ENCODE measurements at regions not wholly inside any gene's neighbourhood (a gene's known extent, or its start where the extent isn't known, plus 50 kb on each side); places are given as distances from the start of the nearest gene placed in this dataset.
A peak's percentile ranks its signal among the peaks of the same experiment; 100 is the strongest.

DNA sequence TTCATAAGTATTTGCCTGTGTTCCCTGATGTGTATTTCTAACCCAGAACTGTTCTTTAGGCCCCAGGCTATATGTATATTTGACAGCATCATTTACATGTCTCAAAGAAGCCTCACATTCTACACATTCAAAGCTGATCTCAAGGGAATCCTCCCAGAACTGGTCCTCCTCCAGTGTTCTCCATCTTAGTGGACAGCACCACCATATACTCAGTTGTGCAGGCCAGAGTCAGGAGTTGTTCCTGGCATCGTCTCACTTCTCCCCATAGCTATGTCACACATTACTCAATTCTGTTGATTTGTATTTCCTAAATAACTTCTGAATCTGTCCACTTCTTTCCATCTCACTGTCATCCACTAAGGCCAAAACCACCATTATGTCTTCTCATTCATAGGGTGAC is 82.8 kb upstream of the TRPC3 start:
- ATAC-seq: no peak
- no peak for DNase-seq

- ATAC-seq (no peak), DNase-seq (no peak)
These were observed 75.3 kb upstream of the TRPC3 start for GRCh38 chr4:122027203-122027602.

DNA sequence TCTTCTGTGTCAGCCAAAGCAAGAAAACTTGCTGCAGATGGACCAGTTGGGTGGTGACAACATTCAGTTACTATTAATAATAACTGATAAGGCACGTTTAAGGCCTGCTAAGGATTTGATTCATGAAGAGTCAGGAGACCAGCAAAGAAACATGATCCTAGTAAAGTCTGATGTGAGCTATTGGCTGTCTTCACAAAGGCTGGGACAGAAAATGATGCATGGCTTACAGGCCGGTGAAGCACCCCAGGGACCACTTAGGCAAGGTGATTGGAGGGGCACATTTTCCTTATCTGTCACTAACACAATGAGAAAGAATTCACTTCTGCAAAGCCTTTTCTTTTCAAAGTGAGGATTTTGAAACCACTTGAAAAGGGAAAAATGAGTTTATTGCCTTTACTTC is 65.4 kb upstream of the TRPC3 start:
- DNase-seq: no peak
- no peak for ATAC-seq

DNA sequence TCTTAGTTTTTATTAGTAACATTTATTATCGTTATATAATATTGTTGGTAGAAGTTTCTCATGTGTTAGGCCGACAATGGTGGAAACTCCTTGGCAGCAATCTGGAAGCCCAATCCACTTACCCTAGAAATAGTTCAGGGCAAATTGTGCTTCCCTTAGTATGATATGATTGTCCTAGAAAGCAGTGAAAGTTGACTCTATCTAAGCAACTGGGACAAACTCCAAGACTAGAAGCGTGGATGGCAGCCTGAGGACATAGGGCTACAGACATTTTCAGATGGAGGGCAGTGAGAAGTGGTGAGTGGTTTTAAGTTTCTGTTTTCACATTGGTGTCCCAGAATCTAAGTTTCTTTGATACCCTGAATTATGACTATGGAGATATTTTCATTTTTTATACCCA is 63.3 kb upstream of the TRPC3 start:
- ATAC-seq (no peak), DNase-seq (no peak)

GRCh38 chr4:122012735-122013134 is 60.9 kb upstream of the TRPC3 start:
- ATAC-seq (no peak), DNase-seq (no peak)

DNA sequence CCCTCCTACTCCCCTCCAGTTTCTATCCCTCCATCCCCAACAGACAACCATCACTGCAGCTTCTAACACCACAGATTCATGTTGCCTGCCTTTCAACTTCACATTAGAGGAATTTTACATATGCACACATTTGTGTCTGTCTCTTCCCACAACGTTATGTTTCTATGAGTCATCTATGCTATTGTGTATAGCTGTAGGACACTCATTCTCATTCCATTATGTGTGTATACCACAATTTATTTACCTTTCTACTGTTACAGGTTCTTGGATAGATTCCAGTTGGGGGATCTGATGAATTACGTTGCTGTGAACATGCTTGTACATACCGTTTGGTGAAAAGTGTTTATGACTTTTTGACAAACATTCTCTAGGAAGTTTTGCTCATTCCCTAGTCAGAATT is 58.8 kb upstream of the TRPC3 start:
- DNase-seq: no peak
- no peak for ATAC-seq

DNA sequence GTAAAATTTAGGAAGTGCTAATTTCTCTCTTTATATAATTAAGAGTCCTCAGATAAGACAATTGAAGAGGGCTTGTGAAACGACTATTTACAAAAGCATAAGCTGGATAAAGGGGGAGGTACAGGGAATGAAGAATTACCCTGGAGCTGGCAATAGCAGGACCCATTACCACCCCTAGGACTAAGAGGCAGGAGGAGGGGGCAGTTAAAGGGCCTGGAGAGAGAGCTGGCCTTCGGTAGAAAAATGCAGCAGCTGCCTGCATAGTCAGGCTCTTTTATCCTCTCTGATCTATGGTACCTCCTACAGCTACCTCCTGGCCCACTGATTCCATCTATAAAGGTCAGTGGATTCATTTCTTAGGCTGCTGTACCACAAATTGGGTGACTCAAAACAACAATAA is 57.7 kb upstream of the TRPC3 start:
- ATAC-seq (no peak), DNase-seq (no peak)

DNA sequence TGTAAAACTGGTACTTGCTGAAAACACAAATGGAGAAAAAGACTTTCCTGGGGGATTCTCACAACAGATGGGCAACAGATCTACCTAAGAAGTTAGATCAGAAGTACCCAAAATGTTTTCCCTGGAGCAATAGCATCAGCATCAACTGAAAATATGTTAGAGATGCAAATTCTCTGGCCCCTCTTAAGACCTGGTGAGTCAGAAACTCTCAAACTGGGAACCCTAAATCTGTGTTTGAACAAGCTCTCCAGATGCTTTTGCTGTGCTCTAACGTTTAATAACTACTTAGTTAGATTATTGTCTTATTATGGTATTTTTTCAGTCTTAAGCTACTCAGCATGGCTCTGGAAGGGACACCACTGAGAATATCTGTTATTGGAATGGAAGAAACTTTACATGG is 55.2 kb upstream of the TRPC3 start:
- ATAC-seq: no peak
- no peak for DNase-seq

- ATAC-seq (no peak), DNase-seq (no peak)
These were observed 53.4 kb upstream of the TRPC3 start for GRCh38 chr4:122005064-122005755.

DNA sequence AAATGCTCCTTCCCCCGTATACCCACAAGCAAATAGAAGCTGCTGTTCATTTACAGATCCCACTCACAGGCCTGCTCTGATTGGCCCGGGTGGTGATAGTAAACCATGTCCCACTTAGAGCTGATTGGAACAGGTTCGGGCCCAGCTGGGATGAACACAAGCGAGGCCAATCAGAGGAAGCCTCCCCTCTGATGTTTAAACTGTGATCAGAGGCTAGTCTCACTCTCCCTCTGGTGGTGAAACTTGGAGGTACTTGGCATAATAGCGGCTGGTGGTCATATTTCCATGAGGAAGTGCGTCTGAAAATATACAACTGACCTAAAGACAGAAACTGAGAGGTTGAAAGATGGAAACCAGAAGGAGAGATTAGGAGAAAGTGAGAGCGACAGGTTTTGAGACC is 51.5 kb upstream of the TRPC3 start:
- peak; percentile 26 for DNase-seq
- peak; percentile 83 for ATAC-seq

Measured in stimulated activated naive CD8-positive, alpha-beta T cell treated with anti-CD3 and anti-CD28 coated beads, Interleukin-15, Interleukin-2, amounts not matched to agents 100 U/mL and 50 U/mL, for 24 hours (primary cell).